DMS79 (cell line): ENCODE measurements at regions not wholly inside any gene's neighbourhood (a gene's known extent, or its start where the extent isn't known, plus 50 kb on each side); places are given as distances from the start of the nearest gene placed in this dataset.

ENCODE experiments used
- DNase-seq: peaks from one replicate; lab custom pipeline; 2025; lab: John Stamatoyannopoulos, UW

- no peak for DNase-seq
These were observed 492.6 kb downstream of the LMO4 start for GRCh38 chr1:87821335-87821697.

DNA sequence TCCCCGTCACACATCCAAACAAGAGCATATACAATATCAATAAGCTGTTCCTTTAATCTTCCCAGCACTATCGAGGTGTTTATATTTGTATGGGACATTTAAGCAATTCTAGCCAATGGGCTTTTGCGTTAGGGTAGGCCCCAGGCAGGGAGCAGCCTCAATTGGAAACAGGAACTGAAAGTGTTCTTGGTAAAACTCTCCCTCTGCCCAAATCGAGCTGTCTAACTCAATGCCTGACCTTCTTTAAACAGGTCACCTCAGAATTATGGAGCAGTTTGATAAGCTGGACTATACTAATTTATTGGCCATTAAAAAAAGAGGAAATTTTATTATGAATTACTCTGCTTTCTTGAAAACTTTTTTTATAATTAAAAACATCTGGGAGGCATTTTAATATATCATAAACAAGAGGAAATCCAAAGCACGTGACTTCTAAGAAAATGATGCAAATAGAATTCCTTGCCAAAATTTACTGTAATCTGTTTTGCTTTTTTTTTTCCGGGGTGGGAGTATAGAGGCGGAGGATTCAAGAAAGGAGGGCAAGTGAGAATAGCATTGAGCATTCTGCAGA, 498.1 kb downstream of the LMO4 start:
- DNase-seq = no peak

DNA sequence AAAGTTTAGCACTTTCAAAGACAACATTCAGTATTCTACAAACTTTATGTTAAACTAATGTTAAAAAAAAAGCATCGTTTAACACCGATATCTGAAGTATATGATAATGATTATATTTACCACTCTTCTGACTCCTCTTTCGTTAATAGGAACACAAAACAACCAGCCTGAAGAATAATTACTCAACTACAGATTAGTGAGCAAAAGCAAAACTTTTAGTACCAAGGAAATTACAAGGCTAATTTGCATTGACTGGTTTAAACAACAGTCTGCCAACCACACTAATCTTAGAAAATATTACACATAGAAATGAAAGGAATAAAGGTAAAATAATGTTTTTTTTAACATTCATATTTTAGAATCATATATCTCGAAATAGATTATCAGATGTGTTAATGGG, 500.7 kb downstream of the LMO4 start:
- no peak for DNase-seq

- DNase-seq = no peak
These were observed 501.8 kb downstream of the LMO4 start for GRCh38 chr1:87830432-87830978.

- DNase-seq = no peak
These were observed 504.5 kb downstream of the LMO4 start for GRCh38 chr1:87833166-87833565.

- DNase-seq = no peak
These were observed 505.5 kb downstream of the LMO4 start for GRCh38 chr1:87834151-87834550.

DNA sequence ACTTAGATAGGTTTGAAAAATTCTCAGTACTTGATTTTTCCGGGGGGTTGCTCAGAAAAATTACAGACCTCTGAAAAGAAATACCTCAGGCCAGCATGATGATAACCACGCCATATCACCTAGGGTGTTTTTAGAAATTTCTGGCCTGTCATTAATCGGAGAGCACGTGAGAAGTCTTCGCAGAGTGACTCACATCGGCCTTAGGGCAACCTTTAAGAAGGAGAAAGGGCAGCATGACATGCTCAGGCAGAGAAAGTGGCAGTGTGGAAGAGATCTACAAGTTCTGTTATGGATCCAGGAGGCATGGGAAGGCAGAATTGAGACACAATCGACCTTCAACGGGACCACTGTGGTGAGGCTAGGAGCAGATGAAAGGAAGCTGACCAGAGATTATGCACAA, 506.3 kb downstream of the LMO4 start:
- no peak for DNase-seq

GRCh38 chr1:87840767-87841166, 512.1 kb downstream of the LMO4 start:
- DNase-seq = no peak

GRCh38 chr1:87841332-87841731, 512.7 kb downstream of the LMO4 start:
- no peak for DNase-seq

DNA sequence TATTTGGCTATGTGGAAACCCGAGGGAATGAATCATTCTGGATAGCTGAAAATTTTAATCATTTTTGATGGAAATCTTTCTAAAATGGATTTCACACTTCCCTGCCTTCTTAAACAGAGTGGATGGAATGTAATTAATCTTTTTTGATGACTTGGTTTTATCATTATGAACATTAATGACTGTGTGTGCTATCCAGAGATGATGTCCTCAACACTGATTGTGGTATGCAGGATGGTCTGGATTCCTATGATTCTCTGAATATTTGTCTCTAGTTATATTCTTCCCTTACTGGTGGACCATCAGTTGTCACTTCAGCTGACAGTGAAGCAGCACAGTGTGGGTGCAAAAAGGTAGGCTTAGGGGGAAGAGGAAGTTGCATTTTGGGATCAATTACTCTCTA, 513.5 kb downstream of the LMO4 start:
- DNase-seq = no peak

GRCh38 chr1:87844251-87844650, 515.6 kb downstream of the LMO4 start:
- no peak for DNase-seq

- no peak for DNase-seq
These were observed 522.8 kb downstream of the LMO4 start for GRCh38 chr1:87851490-87851889.

GRCh38 chr1:87852410-87853161, 523.9 kb downstream of the LMO4 start:
- peak; percentile 8 for DNase-seq

- DNase-seq = no peak
These were observed 525.1 kb downstream of the LMO4 start for GRCh38 chr1:87853576-87854351.

DNA sequence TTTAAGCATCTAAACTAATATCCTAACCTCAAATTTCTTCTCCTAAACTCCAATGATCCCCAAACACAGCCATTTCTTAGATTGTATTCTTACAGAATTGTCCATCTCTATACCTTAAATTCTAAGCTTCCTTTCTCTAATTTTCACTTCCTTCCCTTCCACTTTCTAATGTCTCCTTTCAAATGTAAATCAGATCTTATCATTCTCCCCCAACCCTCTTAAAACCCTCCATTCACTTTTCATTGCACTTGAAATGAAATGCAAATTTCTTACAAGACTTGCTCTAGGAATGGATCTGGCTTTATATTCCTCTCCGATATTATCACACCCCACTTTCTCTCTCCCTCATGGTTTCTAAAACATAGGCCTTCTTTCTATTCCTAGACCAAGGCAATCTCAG, 534.6 kb downstream of the LMO4 start:
- no peak for DNase-seq

GRCh38 chr1:87864676-87865075, 536.0 kb downstream of the LMO4 start:
- DNase-seq = no peak

GRCh38 chr1:87866416-87866815, 537.7 kb downstream of the LMO4 start:
- no peak for DNase-seq

GRCh38 chr1:87867626-87868025, 538.9 kb downstream of the LMO4 start:
- DNase-seq = no peak

GRCh38 chr1:87869567-87869966, 540.9 kb downstream of the LMO4 start:
- no peak for DNase-seq

DNA sequence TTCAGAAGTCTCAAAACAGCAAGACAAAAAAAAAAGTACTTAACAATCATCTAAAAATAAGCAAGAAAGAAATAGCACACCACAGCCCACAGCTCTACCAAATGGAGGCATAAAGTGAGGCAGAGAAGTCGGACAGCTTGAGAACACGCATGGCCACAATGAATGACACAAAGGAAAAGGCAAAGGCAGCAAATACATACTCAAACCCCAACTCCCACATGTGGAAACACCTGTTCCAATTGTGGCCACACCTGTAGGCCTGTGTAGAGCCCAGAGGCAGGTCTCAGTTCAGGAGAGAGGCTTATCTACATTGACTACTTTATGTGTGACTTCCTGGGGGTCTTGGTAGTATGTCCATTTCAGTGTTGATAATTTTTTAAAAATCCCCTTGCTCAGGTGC, 543.5 kb downstream of the LMO4 start:
- no peak for DNase-seq

- no peak for DNase-seq
These were observed 544.0 kb downstream of the LMO4 start for GRCh38 chr1:87872692-87873091.

GRCh38 chr1:87878873-87879272, 550.2 kb downstream of the LMO4 start:
- no peak for DNase-seq
